Loucy (cell line): ENCODE measurements at regions not wholly inside any gene's neighbourhood (a gene's known extent, or its start where the extent isn't known, plus 50 kb on each side); places are given as distances from the start of the nearest gene placed in this dataset.

Source experiments
- H2AFZ ChIP-seq: fragments of 200-600 bp; sonication (generic); 2 replicates; pipeline ENCODE4 v1.6.0; 2016; ENCODE audit warnings: antibody characterized with exemption, mild to moderate bottlenecking, low read length, moderate library complexity
- H3F3A ChIP-seq: fragments of 200-600 bp; 2 replicates; pipeline ENCODE4 v1.6.0; 2016; ENCODE audit warnings: antibody characterized with exemption, low read depth, mild to moderate bottlenecking
- H3K27me3 ChIP-seq: fragments of 200-600 bp; sonication (generic); 2 replicates; pipeline ENCODE4 v1.6.1; 2014; ENCODE audit warnings: low read length, mild to moderate bottlenecking; ENCODE audit not compliant: insufficient read depth, poor library complexity, severe bottlenecking
- H3K36me3 ChIP-seq: fragments of 200-600 bp; sonication (generic); 2 replicates; pipeline ENCODE4 v1.6.1; 2016; ENCODE audit warnings: low read length; ENCODE audit not compliant: insufficient read depth
- H3K4me1 ChIP-seq: fragments of 200-600 bp; sonication (generic); 2 replicates; pipeline ENCODE4 v1.5.1; 2014; ENCODE audit warnings: low read length, mild to moderate bottlenecking; ENCODE audit not compliant: insufficient read depth, poor library complexity, severe bottlenecking
- H3K4me2 ChIP-seq: fragments of 200-600 bp; sonication (generic); 2 replicates; pipeline ENCODE4 v1.6.0; 2014; ENCODE audit warnings: antibody characterized with exemption, low read length, low read depth, mild to moderate bottlenecking; ENCODE audit not compliant: poor library complexity, severe bottlenecking
- H3K4me3 ChIP-seq: fragments of 200-600 bp; sonication (generic); 2 replicates; pipeline ENCODE4 v1.5.1; 2014; ENCODE audit warnings: low read length, mild to moderate bottlenecking, mixed read lengths; ENCODE audit not compliant: poor library complexity, severe bottlenecking
- H3K79me2 ChIP-seq: fragments of 200-600 bp; sonication (generic); 2 replicates; pipeline ENCODE4 v1.6.1; 2014; ENCODE audit warnings: low read length; ENCODE audit not compliant: insufficient read depth
- H3K9ac ChIP-seq: fragments of 200-600 bp; sonication (generic); 2 replicates; pipeline ENCODE4 v1.6.0; 2014; ENCODE audit warnings: mild to moderate bottlenecking, low read depth, low read length, moderate library complexity; ENCODE audit not compliant: poor library complexity, severe bottlenecking
- H3K9me2 ChIP-seq: fragments of 200-600 bp; sonication (generic); replicated peaks from 2 replicates; pipeline ENCODE4 v1.6.1; 2016; ENCODE audit warnings: low read depth, low read length, mixed read lengths
- H3K9me3 ChIP-seq: fragments of 200-600 bp; sonication (generic); 2 replicates; pipeline ENCODE4 v1.6.1; 2014; ENCODE audit warnings: mild to moderate bottlenecking, antibody characterized with exemption, low read length, low read depth; ENCODE audit not compliant: insufficient read depth
- H4K20me1 ChIP-seq: fragments of 200-600 bp; sonication (generic); 2 replicates; pipeline ENCODE4 v1.6.0; 2014; ENCODE audit warnings: antibody characterized with exemption, low read length, mild to moderate bottlenecking; ENCODE audit not compliant: insufficient read depth, poor library complexity, severe bottlenecking
- EZH2phosphoT487 ChIP-seq: fragments of 200-600 bp; IDR thresholded peaks from 2 replicates; pipeline ENCODE4 v1.6.1; 2018; ENCODE audit warnings: antibody characterized with exemption, mild to moderate bottlenecking, moderate library complexity, borderline replicate concordance
- TF ChIP-seq, protein P1 (sequence below): fragments of 200-600 bp; sonication (generic); conservative IDR thresholded peaks from 2 replicates; pipeline ENCODE4 v1.5.1; 2014; ENCODE audit warnings: mild to moderate bottlenecking, antibody characterized with exemption, low read length

DNA sequence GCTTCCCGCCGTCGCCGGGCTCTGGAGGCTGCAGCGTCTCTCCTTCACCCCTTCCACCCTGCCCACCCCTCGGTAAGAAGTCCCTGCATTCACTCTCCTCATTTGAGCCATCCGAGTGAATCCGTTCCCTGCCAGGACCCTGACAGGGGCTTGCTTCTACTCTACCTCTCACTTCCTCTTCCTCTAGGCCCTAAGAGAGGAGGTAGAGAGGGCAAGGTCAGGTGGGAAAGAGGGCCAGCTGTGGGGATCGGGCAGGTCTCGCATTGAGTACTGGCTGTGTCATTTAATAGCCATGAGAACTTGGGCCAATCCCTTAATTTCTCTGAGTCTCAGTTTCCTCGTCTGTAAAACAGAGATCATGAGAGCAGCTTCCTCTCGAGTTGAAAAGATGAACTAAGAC lies 283.6 kb downstream of the UACA start:
- Histone ChIP-seq H3K79me2 (no peaks in the 10 kb centered on the region), H3K4me3 (peak overlapping the region; percentile 58), H3K4me1 (peaks cover 85% of the 10 kb centered on the region), H3F3A (no peaks in the 10 kb centered on the region), H3K36me3 (no peaks in the 10 kb centered on the region), H3K27me3 (no peaks in the 10 kb centered on the region), H3K9ac (peak overlapping the region; percentile 51), H3K9me2 (no peaks in the 10 kb centered on the region), H4K20me1 (no peaks in the 10 kb centered on the region), H3K4me2 (peak overlapping the region; percentile 77), H2AFZ (no peak overlapping the region), H3K9me3 (no peaks in the 10 kb centered on the region)
- TF ChIP-seq, protein P1, sequence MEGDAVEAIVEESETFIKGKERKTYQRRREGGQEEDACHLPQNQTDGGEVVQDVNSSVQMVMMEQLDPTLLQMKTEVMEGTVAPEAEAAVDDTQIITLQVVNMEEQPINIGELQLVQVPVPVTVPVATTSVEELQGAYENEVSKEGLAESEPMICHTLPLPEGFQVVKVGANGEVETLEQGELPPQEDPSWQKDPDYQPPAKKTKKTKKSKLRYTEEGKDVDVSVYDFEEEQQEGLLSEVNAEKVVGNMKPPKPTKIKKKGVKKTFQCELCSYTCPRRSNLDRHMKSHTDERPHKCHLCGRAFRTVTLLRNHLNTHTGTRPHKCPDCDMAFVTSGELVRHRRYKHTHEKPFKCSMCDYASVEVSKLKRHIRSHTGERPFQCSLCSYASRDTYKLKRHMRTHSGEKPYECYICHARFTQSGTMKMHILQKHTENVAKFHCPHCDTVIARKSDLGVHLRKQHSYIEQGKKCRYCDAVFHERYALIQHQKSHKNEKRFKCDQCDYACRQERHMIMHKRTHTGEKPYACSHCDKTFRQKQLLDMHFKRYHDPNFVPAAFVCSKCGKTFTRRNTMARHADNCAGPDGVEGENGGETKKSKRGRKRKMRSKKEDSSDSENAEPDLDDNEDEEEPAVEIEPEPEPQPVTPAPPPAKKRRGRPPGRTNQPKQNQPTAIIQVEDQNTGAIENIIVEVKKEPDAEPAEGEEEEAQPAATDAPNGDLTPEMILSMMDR, result no peak
- no peak for TF ChIP-seq EZH2phosphoT487

DNA sequence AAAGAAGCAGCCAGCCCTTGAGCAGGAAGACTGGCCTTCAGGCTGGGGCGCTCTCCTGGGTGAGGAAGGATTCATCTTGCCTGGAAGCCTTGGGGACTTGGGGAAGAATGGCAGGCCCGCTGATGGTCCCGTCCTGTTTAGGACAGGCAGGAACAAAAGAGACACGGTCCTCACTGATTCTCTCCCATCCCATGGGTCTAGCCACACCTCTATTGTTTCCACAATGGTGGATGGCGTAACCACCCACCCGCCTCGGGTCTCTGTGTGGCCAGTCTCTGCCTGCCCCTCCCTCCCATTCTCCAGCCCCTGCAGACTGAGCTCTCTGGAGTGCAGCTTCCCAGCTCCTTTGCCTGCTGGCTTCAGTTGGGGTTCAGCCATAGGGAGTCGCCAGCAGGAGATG lies 284.3 kb downstream of the UACA start:
- H3K4me1 ChIP-seq, result peaks cover 86% of the 10 kb centered on the region
- H3K79me2 ChIP-seq, result no peaks in the 10 kb centered on the region
- peak overlapping the region; percentile 77 for H3K4me2 ChIP-seq
- no peak overlapping the region for H3K4me3 ChIP-seq
- no peaks in the 10 kb centered on the region for H3K9me3 ChIP-seq
- no peaks in the 10 kb centered on the region for H3K36me3 ChIP-seq
- no peak overlapping the region for H2AFZ ChIP-seq
- TF ChIP-seq, protein P1, result no peak
- TF ChIP-seq EZH2phosphoT487, result no peak
- H3K9me2 ChIP-seq, result no peaks in the 10 kb centered on the region
- H3F3A ChIP-seq, result no peaks in the 10 kb centered on the region
- H3K27me3 ChIP-seq, result no peaks in the 10 kb centered on the region
- H4K20me1 ChIP-seq, result no peaks in the 10 kb centered on the region
- peak overlapping the region; percentile 45 for H3K9ac ChIP-seq

DNA sequence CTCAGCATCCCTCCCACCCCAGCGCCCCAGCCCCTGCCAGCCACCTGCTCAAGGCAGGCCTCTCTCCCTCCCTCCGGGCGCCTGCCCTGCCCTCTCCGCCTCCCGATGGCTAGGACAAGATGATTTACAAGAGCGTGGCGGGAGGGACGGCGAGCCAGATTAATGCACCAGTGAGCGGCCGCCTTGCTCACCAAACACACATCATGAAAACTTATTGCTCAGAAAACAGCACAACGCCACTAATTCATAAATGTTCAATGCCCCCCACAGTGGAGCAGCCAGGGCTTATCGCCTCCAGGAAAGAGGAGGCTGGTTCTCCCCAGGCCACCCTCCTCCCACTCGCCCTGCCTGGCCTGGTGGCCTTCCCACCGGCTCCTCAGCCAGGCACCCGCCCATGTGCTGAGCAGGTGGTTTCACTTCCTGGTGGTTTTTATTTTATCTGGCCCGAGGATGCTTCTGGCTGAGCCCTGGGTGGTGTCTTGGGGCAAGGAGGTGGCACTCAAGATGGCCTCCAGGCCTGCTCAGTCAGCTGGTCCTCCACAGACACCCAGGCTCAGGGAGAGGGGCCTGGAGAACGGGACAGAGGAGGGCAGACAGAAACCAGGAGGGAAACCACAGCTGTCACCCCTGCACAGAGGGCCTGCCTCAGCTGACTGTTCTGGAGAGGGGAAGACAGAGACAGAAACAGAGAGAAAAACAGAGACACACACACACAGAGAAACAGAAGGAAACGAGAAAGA lies 284.9 kb downstream of the UACA start:
- TF ChIP-seq, protein P1, result no peak
- TF ChIP-seq EZH2phosphoT487, result no peak
- H4K20me1 ChIP-seq, result no peaks in the 10 kb centered on the region
- H2AFZ ChIP-seq, result no peak overlapping the region
- peaks cover 86% of the 10 kb centered on the region for H3K4me1 ChIP-seq
- H3F3A ChIP-seq, result no peaks in the 10 kb centered on the region
- no peaks in the 10 kb centered on the region for H3K36me3 ChIP-seq
- H3K27me3 ChIP-seq, result no peaks in the 10 kb centered on the region
- no peaks in the 10 kb centered on the region for H3K9me3 ChIP-seq
- peak overlapping the region; percentile 77 for H3K4me2 ChIP-seq
- H3K9ac ChIP-seq, result peak overlapping the region; percentile 45
- H3K9me2 ChIP-seq, result no peaks in the 10 kb centered on the region
- no peak overlapping the region for H3K4me3 ChIP-seq
- H3K79me2 ChIP-seq, result no peaks in the 10 kb centered on the region
